ENCODE measurements at regions not wholly inside any gene's neighbourhood (a gene's known extent, or its start where the extent isn't known, plus 50 kb on each side); places are given as distances from the start of the nearest gene placed in this dataset.
"Not testable (repeated sequence)": the region's sequence is repeated elsewhere in the genome, so short reads cannot be mapped to it uniquely, and the experiment has no call there.

GRCh38 chr1:244330318-244330625, 121.4 kb downstream of the ADSS2 start:
- no peaks in the 10 kb centered on the region for H3K9me3 ChIP-seq (ENCODE audit: control insufficient read depth in 4 of 4, insufficient read depth in 3 of 4, low read length in 3 of 4)
- no peaks in the 10 kb centered on the region for H3K4me1 ChIP-seq (ENCODE audit: control insufficient read depth in 5 of 5, insufficient read depth in 5 of 5, low read length in 5 of 5)
- WGBS, 2 donors: 92 to 93% methylated on average over 2 of the region's 2 CpGs
- no peak overlapping the region for H3K4me3 ChIP-seq
- TF ChIP-seq, protein P1, sequence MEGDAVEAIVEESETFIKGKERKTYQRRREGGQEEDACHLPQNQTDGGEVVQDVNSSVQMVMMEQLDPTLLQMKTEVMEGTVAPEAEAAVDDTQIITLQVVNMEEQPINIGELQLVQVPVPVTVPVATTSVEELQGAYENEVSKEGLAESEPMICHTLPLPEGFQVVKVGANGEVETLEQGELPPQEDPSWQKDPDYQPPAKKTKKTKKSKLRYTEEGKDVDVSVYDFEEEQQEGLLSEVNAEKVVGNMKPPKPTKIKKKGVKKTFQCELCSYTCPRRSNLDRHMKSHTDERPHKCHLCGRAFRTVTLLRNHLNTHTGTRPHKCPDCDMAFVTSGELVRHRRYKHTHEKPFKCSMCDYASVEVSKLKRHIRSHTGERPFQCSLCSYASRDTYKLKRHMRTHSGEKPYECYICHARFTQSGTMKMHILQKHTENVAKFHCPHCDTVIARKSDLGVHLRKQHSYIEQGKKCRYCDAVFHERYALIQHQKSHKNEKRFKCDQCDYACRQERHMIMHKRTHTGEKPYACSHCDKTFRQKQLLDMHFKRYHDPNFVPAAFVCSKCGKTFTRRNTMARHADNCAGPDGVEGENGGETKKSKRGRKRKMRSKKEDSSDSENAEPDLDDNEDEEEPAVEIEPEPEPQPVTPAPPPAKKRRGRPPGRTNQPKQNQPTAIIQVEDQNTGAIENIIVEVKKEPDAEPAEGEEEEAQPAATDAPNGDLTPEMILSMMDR (IDR thresholded peaks at IDR 0.05; ENCODE audit: control extremely low read depth, extremely low read depth): no peak
- no peak overlapping the region for H3K9ac ChIP-seq (ENCODE audit: insufficient read depth in 1 of 2, low read length in 2 of 2)
- DNase-seq (no peak), ATAC-seq (ENCODE audit: insufficient read depth, low FRiP score) (no peak)
- no peaks in the 10 kb centered on the region for H3K27me3 ChIP-seq (ENCODE audit: control insufficient read depth in 3 of 3, insufficient read depth in 3 of 3, low read length in 2 of 3)
- no peaks in the 10 kb centered on the region for H3K36me3 ChIP-seq (ENCODE audit: control insufficient read depth in 4 of 4, insufficient read depth in 4 of 4, low read length in 4 of 4)
- no peak overlapping the region for H3K27ac ChIP-seq (ENCODE audit: low read depth in 1 of 2, low read length in 1 of 2)

DNA sequence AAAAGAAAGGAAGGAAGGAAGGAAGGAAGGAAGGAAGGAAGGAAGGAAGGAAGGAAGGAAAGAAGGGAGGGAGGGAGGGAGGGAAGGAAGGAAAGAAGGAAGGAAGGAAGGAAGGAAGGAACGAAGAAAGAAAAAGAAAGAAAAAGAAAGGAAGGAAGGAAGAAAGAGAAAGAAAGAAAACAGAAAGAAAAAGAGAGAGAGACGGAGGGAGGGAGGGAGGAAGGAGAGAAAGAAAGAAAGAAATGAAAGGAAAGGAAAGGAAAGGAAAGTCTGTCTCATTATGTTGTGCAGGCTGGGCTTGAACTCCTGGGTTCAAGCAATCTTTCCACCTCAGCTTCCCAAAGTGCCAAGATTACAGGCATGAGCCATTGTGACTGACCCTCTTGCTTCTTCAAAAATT, 118.9 kb downstream of the ADSS2 start:
- H3K27me3 ChIP-seq (ENCODE audit: control insufficient read depth in 3 of 3, insufficient read depth in 3 of 3, low read length in 2 of 3); H3K9me3 ChIP-seq (ENCODE audit: control insufficient read depth in 4 of 4, insufficient read depth in 3 of 4, low read length in 3 of 4); H3K27ac ChIP-seq (ENCODE audit: low read depth in 1 of 2, low read length in 1 of 2); H3K36me3 ChIP-seq (ENCODE audit: control insufficient read depth in 4 of 4, insufficient read depth in 4 of 4, low read length in 4 of 4); ATAC-seq (ENCODE audit: insufficient read depth, low FRiP score); H3K4me1 ChIP-seq (ENCODE audit: control insufficient read depth in 5 of 5, insufficient read depth in 5 of 5, low read length in 5 of 5); H3K9ac ChIP-seq (ENCODE audit: insufficient read depth in 1 of 2, low read length in 2 of 2); H3K4me3 ChIP-seq; DNase-seq: not testable (repeated sequence)
- 67 to 84% methylated on average over 2 of the region's 2 CpGs for WGBS, 2 donors

GRCh38 chr1:244334315-244334714, 117.4 kb downstream of the ADSS2 start:
- not testable (repeated sequence) for H3K4me1 ChIP-seq (ENCODE audit: control insufficient read depth in 5 of 5, insufficient read depth in 5 of 5, low read length in 5 of 5); H3K9me3 ChIP-seq (ENCODE audit: control insufficient read depth in 4 of 4, insufficient read depth in 3 of 4, low read length in 3 of 4); H3K4me3 ChIP-seq; H3K36me3 ChIP-seq (ENCODE audit: control insufficient read depth in 4 of 4, insufficient read depth in 4 of 4, low read length in 4 of 4); H3K9ac ChIP-seq (ENCODE audit: insufficient read depth in 1 of 2, low read length in 2 of 2); H3K27me3 ChIP-seq (ENCODE audit: control insufficient read depth in 3 of 3, insufficient read depth in 3 of 3, low read length in 2 of 3); H3K27ac ChIP-seq (ENCODE audit: low read depth in 1 of 2, low read length in 1 of 2); ATAC-seq (ENCODE audit: insufficient read depth, low FRiP score); DNase-seq
- 62 to 74% methylated on average over 2 of the region's 2 CpGs for WGBS, 2 donors

DNA sequence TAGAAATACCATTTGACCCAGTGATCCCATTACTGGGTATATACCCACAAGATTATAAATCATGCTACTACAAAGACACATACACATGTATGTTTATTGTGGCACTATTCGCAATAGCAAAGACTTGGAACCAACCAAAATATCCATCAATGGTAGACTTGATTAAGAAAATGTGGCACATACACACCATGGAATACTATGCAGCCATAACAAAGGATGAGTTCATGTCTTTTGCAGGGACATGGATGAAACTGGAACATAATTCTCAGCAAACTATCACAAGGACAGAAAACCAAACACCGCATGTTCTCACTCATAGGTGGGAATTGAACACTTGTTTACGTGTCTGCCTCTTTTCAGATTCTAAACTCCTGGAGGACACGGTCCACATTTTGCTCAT, 116.9 kb downstream of the ADSS2 start:
- 95 to 97% methylated on average over 4 of the region's 4 CpGs for WGBS, 2 donors
- H3K36me3 ChIP-seq (ENCODE audit: control insufficient read depth in 4 of 4, insufficient read depth in 4 of 4, low read length in 4 of 4); H3K4me3 ChIP-seq; DNase-seq; H3K27ac ChIP-seq (ENCODE audit: low read depth in 1 of 2, low read length in 1 of 2); ATAC-seq (ENCODE audit: insufficient read depth, low FRiP score); H3K27me3 ChIP-seq (ENCODE audit: control insufficient read depth in 3 of 3, insufficient read depth in 3 of 3, low read length in 2 of 3); H3K9ac ChIP-seq (ENCODE audit: insufficient read depth in 1 of 2, low read length in 2 of 2); H3K4me1 ChIP-seq (ENCODE audit: control insufficient read depth in 5 of 5, insufficient read depth in 5 of 5, low read length in 5 of 5); H3K9me3 ChIP-seq (ENCODE audit: control insufficient read depth in 4 of 4, insufficient read depth in 3 of 4, low read length in 3 of 4): not testable (repeated sequence)

DNA sequence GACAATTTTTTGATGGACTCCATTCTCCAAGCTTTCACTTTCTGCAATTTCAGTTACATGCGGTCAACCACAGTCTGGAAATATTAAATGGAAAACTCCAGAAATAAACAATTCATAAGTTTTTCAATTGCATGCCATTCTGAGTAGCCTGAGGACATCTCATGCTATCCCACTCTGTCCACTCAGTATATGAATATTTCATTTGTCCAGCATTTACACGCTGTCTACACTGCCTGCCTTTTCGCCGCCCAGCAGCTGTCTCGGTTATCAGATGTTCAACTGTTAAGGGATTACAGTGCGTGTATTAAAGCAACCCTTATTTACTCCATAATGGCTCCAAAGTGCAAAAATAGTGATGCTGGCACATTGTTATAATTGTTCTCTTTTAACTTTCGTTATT, 116.3 kb downstream of the ADSS2 start:
- no peaks in the 10 kb centered on the region for H3K27me3 ChIP-seq (ENCODE audit: control insufficient read depth in 3 of 3, insufficient read depth in 3 of 3, low read length in 2 of 3)
- DNase-seq (no peak), ATAC-seq (ENCODE audit: insufficient read depth, low FRiP score) (no peak)
- H3K4me3 ChIP-seq: no peak overlapping the region
- no peak overlapping the region for H3K9ac ChIP-seq (ENCODE audit: insufficient read depth in 1 of 2, low read length in 2 of 2)
- no peaks in the 10 kb centered on the region for H3K36me3 ChIP-seq (ENCODE audit: control insufficient read depth in 4 of 4, insufficient read depth in 4 of 4, low read length in 4 of 4)
- H3K9me3 ChIP-seq (ENCODE audit: control insufficient read depth in 4 of 4, insufficient read depth in 3 of 4, low read length in 3 of 4): no peaks in the 10 kb centered on the region
- TF ChIP-seq, protein P1 (IDR thresholded peaks at IDR 0.05; ENCODE audit: control extremely low read depth, extremely low read depth): no peak
- H3K4me1 ChIP-seq (ENCODE audit: control insufficient read depth in 5 of 5, insufficient read depth in 5 of 5, low read length in 5 of 5): no peaks in the 10 kb centered on the region
- 87 to 95% methylated on average over 7 of the region's 7 CpGs for WGBS, 2 donors
- H3K27ac ChIP-seq (ENCODE audit: low read depth in 1 of 2, low read length in 1 of 2): no peak overlapping the region

Measured in lung (tissue), 11 donors.